ENCODE measurements at regions not wholly inside any gene's neighbourhood (a gene's known extent, or its start where the extent isn't known, plus 50 kb on each side); places are given as distances from the start of the nearest gene placed in this dataset.

DNA sequence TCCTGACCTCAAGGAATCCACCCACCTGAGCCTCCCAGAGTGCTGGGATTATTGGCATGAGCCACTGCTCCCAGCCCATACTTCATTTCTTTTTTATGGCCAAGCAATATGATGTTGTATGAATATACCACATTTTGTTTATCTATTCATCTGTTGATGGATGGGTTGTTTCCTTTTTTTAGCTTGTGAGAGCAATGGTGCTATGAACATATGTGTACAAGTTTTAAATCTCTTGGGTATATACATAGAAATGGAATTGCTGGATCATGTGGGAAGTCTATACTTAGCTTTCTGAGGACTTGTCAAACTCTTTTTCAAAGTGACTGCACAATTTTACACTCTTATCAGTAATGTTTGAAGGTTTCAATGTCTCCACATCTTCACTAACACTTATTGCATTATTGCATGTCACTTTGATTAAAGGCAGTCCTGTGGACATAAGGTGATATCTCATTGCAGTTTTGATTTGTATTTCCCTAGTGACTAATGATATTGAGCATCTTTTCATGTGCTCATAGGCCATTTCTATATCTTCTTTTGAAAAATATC is 167.1 kb upstream of the SPHKAP start:
- no peak overlapping the region for H3K27ac ChIP-seq (ENCODE audit: low read length)
- BruUV-seq (replicated peaks), result no TSS peak
- H3K4me3 ChIP-seq (ENCODE audit: low read depth in 2 of 2, low read length in 2 of 2), result no peak overlapping the region
- no peaks in the 10 kb centered on the region for H3K4me1 ChIP-seq (ENCODE audit: control insufficient read depth, insufficient read depth, low read length)
- in situ Hi-C loops (cut with HindIII; ENCODE audit: low pct_unique_long_range_greater_than_20kb, low sequenced_read_pairs), result no loop called here
- ATAC-seq (no peak), DNase-seq (ENCODE audit: low read depth, low spot score) (no peak)
- no peak for TF ChIP-seq POLR2AphosphoS5 (IDR thresholded peaks at IDR 0.05; ENCODE audit: low read depth, low read length)
- no peak for TF ChIP-seq TCF7L2 (IDR thresholded peaks at IDR 0.05; ENCODE audit: low read depth, low read length)
- no peak for TF ChIP-seq SIN3A (IDR thresholded peaks at IDR 0.05; ENCODE audit: borderline replicate concordance, insufficient read depth, low read depth, low read length)
- no peak for TF ChIP-seq REST (IDR thresholded peaks at IDR 0.05; ENCODE audit: insufficient read depth in 1 of 2, low read depth in 2 of 2, low read length in 1 of 2)
- no peak for TF ChIP-seq CTCF (IDR thresholded peaks at IDR 0.05)
- intact Hi-C loops (cut with micrococcal nuclease; ENCODE audit: unreplicated experiment), result no loop called here
- no peaks in the 10 kb centered on the region for H3K36me3 ChIP-seq (ENCODE audit: control insufficient read depth, insufficient read depth, low read length)
- no peaks in the 10 kb centered on the region for H3K9me3 ChIP-seq (ENCODE audit: control insufficient read depth, insufficient read depth, low read depth, low read length)
- ChIA-PET POLR2A (no interaction called here), CTCF (no interaction called here)
- no peaks in the 10 kb centered on the region for H3K27me3 ChIP-seq (ENCODE audit: control insufficient read depth, insufficient read depth, low read length)

GRCh38 chr2:228344531-228344930 is 163.0 kb upstream of the SPHKAP start:
- H3K27me3 ChIP-seq (ENCODE audit: control insufficient read depth, insufficient read depth, low read length), result no peaks in the 10 kb centered on the region
- peaks cover 2% of the 10 kb centered on the region; the same call in 1 of the 2 replicates for H3K9me3 ChIP-seq (ENCODE audit: control insufficient read depth, insufficient read depth, low read depth, low read length)
- intact Hi-C loops (cut with micrococcal nuclease; ENCODE audit: unreplicated experiment) (no loop called here), in situ Hi-C loops (cut with HindIII; ENCODE audit: low pct_unique_long_range_greater_than_20kb, low sequenced_read_pairs) (no loop called here)
- BruUV-seq (replicated peaks), result no TSS peak
- TF ChIP-seq CTCF (IDR thresholded peaks at IDR 0.05), result no peak
- no peak for TF ChIP-seq SIN3A (IDR thresholded peaks at IDR 0.05; ENCODE audit: borderline replicate concordance, insufficient read depth, low read depth, low read length)
- TF ChIP-seq REST (IDR thresholded peaks at IDR 0.05; ENCODE audit: insufficient read depth in 1 of 2, low read depth in 2 of 2, low read length in 1 of 2), result no peak
- TF ChIP-seq POLR2AphosphoS5 (IDR thresholded peaks at IDR 0.05; ENCODE audit: low read depth, low read length), result no peak
- ChIA-PET CTCF (no interaction called here), POLR2A (no interaction called here)
- no peak overlapping the region for H3K27ac ChIP-seq (ENCODE audit: low read length)
- H3K4me1 ChIP-seq (ENCODE audit: control insufficient read depth, insufficient read depth, low read length), result no peaks in the 10 kb centered on the region
- ATAC-seq (no peak), DNase-seq (ENCODE audit: low read depth, low spot score) (no peak)
- H3K36me3 ChIP-seq (ENCODE audit: control insufficient read depth, insufficient read depth, low read length), result no peaks in the 10 kb centered on the region
- no peak overlapping the region for H3K4me3 ChIP-seq (ENCODE audit: low read depth in 2 of 2, low read length in 2 of 2)

All from Panc1 (cell line).